ENCODE measurements at regions not wholly inside any gene's neighbourhood (a gene's known extent, or its start where the extent isn't known, plus 50 kb on each side); places are given as distances from the start of the nearest gene placed in this dataset.
"Not testable (repeated sequence)": the region's sequence is repeated elsewhere in the genome, so short reads cannot be mapped to it uniquely, and the experiment has no call there.

DNA sequence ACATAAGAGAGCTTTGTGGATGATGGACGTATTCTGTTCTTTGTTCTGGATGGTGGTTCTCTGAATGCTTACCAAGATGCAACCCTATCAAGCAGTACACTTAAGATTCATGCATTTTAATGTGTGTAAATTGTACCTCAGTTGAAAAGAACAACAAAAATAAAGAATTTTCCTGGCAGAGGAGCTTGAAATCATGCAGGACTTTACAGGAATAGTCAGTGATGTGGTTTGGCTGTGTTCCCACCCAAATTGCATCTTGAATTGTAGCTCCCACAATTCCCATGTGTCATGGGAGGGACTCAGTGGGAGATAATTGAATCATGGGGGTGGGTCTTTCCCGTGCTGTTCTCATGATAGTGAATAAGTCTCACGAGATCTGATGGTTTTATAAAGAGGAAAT lies 430.6 kb upstream of the ASIC2 start:
- not testable (repeated sequence) for DNase-seq

DNA sequence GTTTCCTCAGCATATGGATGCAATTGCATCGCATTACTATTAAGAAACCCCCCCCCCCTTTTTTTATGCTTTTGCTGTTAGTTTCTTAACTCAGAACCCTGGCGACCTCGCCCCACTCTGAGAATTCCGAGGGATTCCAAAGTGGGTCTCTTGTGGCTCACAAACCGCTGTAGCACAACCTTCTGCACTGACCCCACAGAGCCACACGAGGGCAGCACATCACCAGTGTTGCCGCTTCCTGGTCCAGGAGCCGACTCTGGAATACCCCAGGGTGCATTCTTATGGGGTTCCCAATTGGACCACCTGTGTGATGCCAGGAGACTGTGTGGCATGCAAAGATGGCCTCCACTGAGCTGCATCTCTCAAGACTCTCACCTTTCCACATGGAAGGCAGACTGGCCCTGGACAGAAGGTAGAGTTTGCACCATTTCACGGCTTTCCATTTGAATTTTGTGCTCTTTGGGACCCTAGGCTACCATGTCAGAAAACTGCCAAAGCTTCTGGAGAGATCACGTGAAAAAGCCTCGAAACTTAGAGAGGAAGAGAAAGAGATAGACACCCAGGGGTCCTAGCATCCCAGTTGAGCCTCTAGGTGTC lies 432.7 kb upstream of the ASIC2 start:
- DNase-seq, result no peak

DNA sequence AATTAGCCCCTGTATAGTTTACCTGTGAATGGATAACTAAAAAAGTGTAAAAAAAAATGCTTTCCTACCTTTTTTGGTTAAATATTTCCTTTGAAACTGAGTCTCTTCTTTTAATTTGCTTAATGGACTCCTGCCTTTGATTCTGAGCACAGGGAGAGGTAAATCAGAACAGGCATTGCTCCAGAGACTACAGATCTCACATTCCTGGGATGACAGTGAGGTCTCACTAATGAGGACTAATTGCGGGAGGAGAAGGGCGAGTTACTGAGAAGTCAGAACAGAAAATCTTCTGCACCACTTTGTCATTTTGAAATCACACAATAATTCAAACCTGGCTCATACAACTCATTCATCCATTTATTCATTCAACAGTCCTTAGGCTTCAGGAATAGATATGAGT lies 437.0 kb upstream of the ASIC2 start:
- no peak for DNase-seq

DNA sequence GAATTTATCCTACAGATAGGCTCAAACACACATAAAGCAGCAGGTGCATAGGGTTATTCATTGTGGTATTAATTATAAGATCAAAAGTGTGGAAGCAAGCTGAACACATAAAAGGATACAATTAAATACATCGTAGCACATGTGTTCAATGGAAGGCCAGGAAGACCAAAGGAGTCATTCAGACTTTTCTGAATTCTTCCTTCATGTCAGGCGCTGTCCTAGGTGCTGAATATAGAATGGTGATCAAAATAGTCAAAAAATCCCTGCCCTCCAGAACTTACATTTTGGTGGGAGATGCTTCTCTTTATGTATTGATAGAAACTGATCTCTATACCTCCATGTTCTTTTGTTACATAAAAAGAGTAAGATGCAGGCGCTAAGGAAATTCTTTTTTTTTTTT lies 439.0 kb upstream of the ASIC2 start:
- no peak for DNase-seq

DNA sequence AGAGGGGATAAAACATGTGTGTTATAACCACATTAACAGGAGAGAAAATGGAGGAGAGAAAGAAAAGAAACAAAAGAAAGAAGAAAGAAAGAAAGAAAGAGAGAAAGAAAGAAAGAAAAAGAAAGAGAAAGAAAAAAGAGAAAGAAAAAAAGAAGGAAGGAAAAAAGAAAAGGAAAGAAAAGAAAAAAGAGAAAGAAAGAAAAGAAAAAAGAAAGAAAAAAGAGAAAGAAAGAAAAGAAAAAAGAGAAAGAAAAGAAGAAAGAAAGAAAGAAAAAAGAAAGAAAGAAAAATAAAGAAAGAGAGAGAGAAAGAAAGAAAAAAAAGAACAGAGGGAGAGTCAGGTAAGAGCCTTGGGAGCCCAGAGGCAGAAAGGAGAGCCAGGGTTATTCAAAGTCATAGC lies 446.6 kb upstream of the ASIC2 start:
- DNase-seq, result no peak

DNA sequence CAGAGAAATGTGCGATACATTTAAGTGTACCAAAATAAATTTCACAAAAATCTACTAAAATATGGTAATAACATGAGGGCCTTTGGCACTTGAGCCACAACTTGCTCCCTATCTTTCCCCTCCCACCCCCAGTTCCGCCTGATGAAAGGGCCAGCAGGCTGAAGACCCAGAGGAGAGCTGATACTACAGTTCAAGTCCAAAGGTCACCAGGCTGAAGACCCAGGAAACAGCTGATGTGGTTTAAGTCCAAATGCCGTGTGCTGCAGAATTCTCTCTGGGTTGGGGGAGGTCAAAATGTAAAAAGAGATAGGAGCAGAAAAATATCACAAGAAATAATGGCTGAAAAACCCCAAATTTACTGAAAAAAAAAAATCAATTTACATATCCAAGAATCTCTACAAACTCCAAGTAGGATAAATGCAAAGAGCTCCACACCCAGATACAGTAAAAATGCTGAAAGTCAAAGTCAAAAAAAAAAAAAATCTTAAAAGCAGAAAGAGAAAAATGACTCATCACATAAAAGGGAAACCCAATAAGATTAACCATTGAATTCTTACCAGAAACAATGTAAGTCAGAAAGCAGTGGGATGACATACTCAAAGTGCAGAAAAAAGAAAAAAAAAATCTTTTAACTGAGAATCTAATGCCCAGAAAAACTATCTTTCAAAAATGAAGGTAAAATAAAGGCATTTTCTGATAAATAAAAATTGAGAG lies 452.1 kb upstream of the ASIC2 start:
- no peak for DNase-seq

DNA sequence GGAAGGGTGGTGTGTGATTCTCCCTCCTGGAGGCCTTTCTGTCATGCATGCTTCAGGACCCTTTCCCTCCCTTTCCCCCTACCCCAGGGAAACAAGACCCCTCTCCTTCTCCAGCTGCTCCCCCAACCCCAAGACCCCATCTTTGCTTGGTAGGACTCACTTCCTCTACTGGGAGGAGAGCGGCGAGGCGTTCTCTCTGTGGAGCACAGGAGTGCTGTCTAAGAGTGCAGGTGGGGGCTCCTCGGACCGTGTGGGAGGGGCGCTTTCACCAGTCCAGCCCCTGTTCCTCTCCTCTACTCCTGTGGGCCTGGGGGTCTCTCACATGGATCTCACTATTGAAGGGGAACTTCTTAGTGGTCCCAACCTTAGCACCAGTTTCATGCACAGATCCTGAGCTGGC lies 456.1 kb upstream of the ASIC2 start:
- DNase-seq, result no peak

DNA sequence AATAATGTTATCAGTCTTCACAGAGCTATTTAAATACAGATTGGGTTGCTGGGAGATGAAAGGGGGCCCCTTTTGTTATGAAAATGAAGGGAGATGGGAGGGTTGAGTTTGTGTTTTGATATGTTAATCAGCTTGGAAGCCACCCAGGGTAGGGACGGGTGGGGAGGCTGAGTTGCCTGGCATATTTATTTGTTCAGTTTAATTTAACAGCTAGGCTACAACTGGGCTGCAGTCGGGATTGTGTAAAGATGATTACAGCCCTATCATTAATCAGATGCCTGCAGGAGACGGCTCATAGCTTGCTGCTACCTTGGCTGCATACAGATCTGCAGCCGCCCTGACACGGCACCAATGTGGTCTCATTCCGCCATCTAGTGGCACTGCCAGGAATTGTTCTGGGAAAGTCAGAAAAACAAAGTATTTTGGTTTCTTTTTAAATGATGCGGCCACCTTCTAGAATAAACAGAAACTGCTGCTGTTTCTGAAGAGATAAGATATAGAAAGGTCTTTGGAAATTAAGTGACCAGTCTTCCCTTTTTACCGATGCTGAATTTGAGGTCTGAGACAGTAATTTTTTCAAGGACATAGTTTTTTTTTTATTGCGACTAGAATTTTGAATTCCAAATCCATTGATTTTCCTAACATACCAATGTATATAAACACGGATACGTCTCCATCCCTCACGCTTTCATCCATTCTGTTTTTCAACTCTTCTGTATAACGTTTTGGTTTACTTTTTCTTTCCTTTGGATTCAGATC lies 458.0 kb upstream of the ASIC2 start:
- peak; percentile 1 for DNase-seq

DNA sequence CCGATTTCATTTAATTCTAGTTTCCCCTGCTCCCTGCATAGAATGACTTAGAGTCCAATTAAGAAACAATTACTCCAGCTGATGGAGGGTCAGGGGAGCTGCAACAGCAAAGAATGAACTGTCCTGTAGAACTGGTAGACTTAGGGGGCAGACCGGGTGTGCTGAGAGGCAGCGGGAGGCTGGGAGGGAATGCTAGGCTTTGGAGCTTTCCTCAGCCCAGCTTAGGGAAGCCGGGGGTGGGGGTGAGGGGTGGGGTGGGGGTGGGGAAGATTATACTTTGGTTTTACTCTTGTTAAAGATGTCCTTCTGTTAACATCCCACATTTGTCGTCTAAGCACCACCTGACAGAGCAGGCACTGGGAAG lies 458.6 kb upstream of the ASIC2 start:
- DNase-seq, result no peak

DNA sequence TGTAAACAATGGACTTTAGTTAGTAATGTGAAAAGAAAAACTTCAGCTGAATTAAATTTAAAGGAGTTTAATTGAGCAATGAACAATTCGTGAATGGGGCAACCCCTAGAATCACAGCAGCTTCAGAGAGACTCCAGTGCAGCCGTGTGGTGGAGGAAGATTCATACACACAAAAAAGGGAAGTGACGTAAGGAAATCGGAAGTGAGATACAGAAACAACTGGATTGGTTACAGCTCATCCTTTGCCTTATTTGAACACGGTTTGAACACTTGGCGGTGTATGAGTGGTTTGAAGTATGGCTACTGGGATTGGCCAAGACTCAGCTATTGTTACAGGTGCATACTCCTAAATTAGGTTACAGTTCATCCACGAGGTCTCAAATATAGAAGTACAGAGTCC lies 460.4 kb upstream of the ASIC2 start:
- no peak for DNase-seq

DNA sequence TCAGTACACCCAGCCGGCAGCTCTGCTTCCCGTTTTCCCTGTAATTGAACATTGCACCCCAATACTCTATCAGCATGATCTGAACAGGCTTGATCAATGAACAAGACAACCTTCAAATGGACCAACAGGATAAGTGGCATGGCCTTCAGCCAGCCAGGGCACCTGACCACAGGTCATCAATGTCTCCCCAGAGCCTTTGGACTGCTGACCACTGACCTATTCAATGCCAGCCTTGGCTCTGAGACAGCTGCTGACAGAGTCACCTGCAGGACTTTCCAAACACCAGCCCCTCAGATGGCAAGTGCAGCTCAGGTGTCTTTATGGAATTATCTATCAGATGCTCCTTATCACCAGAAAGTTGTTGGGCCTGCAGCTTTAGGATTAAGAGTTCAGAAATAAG lies 462.9 kb upstream of the ASIC2 start:
- no peak for DNase-seq

DNA sequence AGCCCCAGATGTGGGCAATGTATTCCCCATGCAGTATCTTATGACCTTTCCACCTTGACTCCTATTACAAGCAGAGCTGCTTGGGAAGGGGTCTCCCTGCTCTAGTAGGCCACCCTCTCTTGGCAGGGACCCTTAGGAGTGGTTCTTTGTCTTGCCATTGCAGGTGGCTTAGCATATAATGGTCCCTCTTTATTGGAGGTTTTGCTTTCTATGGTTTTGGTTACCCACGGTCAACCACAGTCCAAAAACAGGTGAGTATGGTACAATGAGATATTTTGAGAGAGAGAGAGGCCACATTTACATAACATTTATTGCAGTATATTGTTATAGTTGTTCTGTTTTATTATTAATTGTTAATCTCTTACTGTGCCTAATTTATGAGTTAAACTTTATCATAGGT lies 472.8 kb upstream of the ASIC2 start:
- no peak for DNase-seq

DNA sequence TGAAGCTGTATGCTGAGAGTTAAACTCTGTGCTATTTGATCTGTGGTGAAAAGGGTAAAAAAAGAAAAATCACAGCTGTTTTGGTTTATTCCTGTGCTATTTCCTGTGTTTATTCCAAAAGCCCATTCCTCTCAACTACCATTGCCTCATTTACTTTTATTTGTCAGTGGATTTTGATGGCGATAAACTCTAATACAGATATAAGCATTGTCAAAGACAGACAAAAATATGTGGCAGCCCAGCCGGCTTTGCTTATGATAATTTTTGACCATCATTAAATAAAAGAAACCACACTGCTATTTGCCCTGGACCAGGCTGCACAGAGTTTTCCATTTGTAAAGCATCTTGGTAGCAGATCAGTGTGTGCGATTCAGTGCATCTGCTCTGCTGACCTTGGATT lies 473.6 kb upstream of the ASIC2 start:
- no peak for DNase-seq

DNA sequence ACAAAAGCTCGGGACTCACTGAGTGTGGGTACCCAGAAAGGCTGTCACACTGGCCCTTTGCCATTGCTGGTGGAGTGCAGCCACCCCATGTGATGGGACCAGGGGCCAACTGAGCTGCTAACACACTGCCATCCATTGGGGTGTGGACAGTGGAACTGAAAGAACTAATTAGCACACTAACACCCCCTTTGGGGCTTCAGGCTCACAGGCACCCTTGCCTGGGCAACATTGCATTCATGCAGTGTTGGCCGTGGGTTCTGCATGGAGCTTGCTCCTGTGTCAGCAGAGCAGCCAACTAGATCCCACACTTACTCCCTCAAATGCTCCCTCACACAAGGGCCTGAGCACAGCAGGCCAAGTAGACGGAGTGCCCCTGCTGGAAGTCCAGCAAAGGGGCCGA lies 476.0 kb upstream of the ASIC2 start:
- no peak for DNase-seq

DNA sequence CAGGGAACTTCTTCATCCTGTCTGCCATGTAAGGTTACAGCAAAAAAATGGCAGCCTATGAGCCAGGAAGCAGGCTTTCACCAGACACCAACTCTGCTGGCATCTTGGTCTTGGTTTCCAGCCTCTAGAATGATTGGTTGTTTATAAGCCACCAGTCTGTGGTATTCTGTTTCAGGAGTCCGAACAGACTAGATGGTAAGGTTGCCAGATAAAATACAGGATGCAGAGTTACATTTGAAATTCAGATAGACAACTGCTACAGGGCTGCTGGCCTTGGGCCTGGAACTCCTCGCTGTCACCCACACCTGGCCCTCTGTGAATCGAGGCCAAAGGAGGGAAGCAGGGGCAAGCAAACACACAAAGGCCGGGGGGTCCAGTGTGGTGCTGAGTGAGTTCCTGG lies 478.8 kb upstream of the CCL2 start:
- DNase-seq, result no peak

DNA sequence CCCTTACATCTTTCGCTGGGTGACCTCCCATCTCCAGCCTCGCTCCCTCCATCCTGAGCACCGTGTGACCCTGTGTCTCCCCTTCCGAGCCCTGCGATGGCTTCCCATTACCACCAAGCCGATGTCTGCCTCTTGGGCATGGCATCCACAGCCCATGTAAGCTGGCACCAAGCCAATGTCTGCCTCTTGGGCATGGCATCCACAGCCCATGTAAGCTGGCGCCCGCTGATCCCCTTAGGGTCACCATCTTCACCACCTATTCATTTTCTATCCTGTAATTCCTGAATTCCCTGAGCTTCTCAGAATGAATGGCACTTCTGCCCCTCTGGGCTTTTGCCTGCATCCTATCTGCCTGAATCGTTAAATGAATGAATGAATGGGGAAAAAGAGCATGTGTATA lies 478.2 kb upstream of the CCL2 start:
- no peak for DNase-seq

DNA sequence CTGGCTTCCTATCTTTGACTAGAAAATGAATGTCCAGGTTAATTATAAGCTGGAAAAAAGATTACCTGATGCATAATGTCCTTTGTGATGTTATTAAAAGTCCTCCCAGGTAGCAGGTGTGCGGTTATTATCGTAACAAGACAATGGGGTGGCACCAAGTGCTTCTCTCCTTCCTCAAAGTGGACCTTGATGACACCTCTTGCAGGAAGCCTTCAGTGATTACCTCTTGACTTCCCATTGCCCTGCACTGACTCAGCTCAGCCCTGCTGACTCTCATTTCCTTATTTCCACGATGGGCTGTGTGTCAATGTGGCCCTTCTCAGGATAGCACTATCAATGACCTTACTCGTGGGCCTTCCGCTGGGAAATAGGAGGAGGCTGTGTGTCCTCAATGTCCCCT lies 477.4 kb upstream of the CCL2 start:
- DNase-seq, result no peak

DNA sequence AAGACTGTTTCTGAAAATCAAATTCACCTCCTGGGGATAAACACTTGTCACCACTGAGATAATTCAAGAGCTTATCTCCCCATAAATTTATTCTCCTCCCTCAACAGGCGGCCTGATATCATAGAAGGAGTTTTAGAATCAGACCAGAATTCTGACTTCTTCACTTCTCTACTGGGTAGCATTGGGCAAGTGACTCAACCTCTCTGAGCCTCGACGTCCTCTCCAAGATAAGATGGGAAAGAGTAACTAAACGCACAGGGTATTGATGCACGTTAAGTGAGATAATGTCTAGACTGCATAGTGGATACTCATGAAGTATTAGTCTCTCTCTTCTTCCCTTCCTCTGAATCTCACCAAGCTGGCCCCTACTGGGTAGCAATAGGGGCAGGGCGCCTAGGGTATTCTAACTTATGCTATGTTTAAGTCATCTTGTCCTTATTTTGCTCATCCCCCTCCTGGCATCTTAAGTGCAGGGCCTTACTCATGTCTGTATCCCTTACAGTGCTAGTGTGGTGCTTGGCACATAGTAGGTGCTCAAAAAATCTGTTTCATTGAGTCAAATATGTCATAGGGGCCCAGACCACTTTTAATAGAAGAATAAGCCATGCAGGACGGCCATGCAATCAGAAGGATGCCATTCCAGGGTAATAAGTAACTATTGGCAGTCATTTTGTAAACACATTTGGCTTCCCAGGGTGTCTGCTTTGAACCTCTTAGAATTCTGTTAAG lies 476.4 kb upstream of the CCL2 start:
- no peak for DNase-seq

DNA sequence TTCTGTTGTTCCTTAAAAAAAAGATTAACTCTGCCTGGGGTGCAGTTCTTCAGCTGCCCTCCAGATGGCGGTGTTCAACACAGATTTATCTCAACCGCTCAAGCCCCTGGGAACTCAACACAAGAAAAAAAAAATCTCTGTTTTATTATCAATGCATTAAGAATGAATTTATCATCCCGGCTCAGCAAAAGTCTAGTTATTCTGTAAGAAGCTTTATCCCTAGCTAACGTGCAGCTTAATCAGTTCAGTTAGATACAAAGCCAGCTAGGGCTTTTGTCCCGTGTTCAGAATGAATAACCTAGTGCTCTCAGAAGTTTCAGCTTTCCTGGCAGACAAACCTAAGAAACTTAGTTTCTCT lies 475.9 kb upstream of the CCL2 start:
- DNase-seq, result no peak

DNA sequence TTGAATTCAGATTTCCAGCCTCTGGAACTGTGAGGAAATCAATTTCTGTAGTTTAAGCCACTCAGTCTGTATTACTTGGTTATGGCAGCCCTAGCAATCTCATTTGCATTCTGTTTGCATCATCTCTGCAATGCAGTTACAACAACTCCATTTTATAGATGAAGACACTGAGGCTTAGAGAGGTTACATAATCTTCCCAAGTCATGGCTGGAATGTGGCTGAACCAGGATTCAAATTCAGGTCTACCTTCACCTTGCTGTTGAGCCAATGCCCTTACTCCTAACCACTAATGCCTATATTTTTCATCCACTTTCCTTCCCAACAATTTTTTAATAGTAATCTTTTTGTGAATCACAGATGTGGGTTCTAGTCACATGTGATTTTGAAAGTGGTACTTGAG lies 469.8 kb upstream of the CCL2 start:
- DNase-seq, result no peak

DNA sequence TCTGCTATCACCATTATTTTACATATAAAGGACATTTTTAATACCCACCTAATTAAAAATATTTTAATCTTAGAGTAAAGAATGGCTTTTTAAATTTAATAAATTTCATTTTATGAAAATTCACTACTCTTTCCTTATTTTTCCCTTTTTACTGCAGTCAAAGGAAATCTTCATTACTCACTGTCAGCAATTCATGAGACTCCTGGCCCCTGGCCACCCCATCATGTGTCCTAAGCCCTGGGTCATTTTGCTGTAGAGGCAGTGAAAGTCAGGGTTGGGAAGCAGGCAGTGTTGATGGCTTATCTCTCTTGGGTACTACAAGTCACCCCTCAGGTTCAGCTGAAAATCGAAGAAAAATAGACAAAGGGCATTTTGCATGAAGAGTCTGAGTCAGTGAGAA lies 468.6 kb upstream of the CCL2 start:
- DNase-seq, result no peak

DNA sequence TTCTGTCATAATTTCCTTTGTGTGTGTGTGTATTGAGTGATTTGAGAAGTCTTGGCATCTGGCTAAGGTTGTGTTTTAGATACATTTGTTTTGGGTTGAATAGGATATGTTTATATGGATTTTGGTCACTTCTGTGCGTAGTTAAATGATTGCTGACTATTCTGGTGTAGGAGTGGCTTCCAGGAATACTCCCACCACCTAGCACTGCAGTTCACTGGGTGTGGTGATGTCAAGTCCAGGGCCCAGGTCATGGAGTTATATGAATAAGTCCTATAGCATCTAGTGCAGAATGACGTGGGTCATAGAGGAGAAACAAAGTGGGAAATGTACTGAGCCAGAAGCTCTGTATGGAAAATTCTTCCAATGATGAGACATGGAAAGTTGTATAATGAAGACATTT lies 465.4 kb upstream of the CCL2 start:
- no peak for DNase-seq

DNA sequence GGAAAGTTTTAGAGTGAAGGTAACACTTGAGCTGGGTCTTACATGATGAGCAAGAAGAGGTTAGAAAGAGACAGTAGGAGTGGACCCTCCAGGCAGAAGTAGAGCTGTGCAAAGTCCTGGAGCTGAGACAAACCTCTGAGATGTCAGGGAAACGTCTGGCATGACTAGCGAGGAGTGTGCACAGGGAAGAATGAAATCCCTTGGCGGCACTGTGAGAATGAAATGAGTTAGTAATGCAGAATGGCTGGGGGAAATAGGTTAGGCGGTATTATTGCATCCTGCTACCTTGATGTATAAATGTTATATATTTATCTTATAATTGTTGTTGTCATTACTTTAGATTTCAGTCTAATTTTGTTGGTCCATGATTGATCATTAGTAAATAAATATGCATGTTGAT lies 457.9 kb upstream of the CCL2 start:
- no peak for DNase-seq

DNA sequence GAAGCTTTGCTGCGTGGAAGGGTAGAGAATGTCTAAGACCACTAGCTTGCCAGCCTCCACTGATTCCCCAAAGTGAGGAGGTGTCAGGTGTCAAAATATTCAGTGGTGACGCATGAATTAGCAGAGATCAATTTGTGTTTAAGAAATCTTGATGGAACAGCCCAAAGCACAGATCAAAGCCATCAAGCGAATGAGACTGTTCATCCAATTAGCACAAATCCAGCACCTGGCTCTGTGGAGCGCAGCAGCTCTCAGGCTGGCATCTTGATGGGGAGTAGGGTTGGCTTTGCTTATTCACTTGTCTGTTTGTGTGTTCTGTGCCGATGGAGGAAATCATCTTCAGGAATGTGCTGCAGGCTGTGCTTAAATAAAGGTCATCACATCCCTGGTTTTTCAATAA lies 456.8 kb upstream of the CCL2 start:
- no peak for DNase-seq

Data from NCI-H2081 treated with DMSO at 0.1 percent for 48 hours (cell line).